ENCODE measurements at regions not wholly inside any gene's neighbourhood (a gene's known extent, or its start where the extent isn't known, plus 50 kb on each side); places are given as distances from the start of the nearest gene placed in this dataset.

GRCh38 chr1:88163187-88163586 lies 520.9 kb upstream of the PKN2 start:
- H3K4me3 Mint-ChIP-seq, result no peak overlapping the region
- Histone ChIP-seq H3K36me3 (ENCODE audit: insufficient read depth, low read length) (no peaks in the 10 kb centered on the region), H3K4me3 (ENCODE audit: low read length in 2 of 2) (no peak overlapping the region), H3K27ac (ENCODE audit: low read depth, low read length) (no peak overlapping the region), H3K27me3 (ENCODE audit: insufficient read depth, low read length) (no peaks in the 10 kb centered on the region), H3K9me3 (ENCODE audit: control insufficient read depth in 1 of 2, low read length in 2 of 2) (no peaks in the 10 kb centered on the region), H3K4me1 (ENCODE audit: insufficient read depth, low read length) (no peaks in the 10 kb centered on the region)
- H3K9me3 Mint-ChIP-seq, result no peaks in the 10 kb centered on the region
- no peak for DNase-seq
- peaks cover 2 to 3% of the 10 kb centered on the region in 2 donors for H3K27me3 Mint-ChIP-seq
- POLR2A ChIA-PET (ENCODE audit: partially characterized antibody), result no interaction called here
- CTCF ChIA-PET (ENCODE audit: partially characterized antibody), result no interaction called here
- H3K27ac Mint-ChIP-seq, result peak overlapping the region in 1 of 7 donors; percentile 2
- H3K4me1 Mint-ChIP-seq, result no peaks in the 10 kb centered on the region
- intact Hi-C loops (cut with micrococcal nuclease), result no loop called here
- no peaks in the 10 kb centered on the region for H3K36me3 Mint-ChIP-seq

- CTCF ChIA-PET (ENCODE audit: partially characterized antibody), result interaction anchor here (1.2 kb wide), 1 partner anchor 16 kb away, joined by 3 read pairs; no protein-coding TSS in a partner anchor
- POLR2A ChIA-PET (ENCODE audit: partially characterized antibody), result no interaction called here
- DNase-seq, result no peak
- Histone ChIP-seq H3K4me1 (ENCODE audit: insufficient read depth, low read length) (no peaks in the 10 kb centered on the region), H3K27me3 (ENCODE audit: insufficient read depth, low read length) (no peaks in the 10 kb centered on the region), H3K9me3 (ENCODE audit: control insufficient read depth in 1 of 2, low read length in 2 of 2) (no peaks in the 10 kb centered on the region), H3K36me3 (ENCODE audit: insufficient read depth, low read length) (no peaks in the 10 kb centered on the region), H3K27ac (ENCODE audit: low read depth, low read length) (no peak overlapping the region), H3K4me3 (ENCODE audit: low read length in 2 of 2) (no peak overlapping the region)
- Mint-ChIP-seq H3K4me3 (no peak overlapping the region), H3K4me1 (no peaks in the 10 kb centered on the region), H3K27me3 (peaks cover 3 to 5% of the 10 kb centered on the region in 2 donors), H3K27ac (no peak overlapping the region), H3K9me3 (no peaks in the 10 kb centered on the region), H3K36me3 (no peaks in the 10 kb centered on the region)
- intact Hi-C loops (cut with micrococcal nuclease), result no loop called here
These were observed 515.9 kb upstream of the PKN2 start for GRCh38 chr1:88168126-88168525.

- Histone ChIP-seq H3K27me3 (ENCODE audit: insufficient read depth, low read length) (no peaks in the 10 kb centered on the region), H3K27ac (ENCODE audit: low read depth, low read length) (no peak overlapping the region), H3K9me3 (ENCODE audit: control insufficient read depth in 1 of 2, low read length in 2 of 2) (no peaks in the 10 kb centered on the region), H3K4me3 (ENCODE audit: low read length in 2 of 2) (no peak overlapping the region), H3K36me3 (ENCODE audit: insufficient read depth, low read length) (no peaks in the 10 kb centered on the region), H3K4me1 (ENCODE audit: insufficient read depth, low read length) (no peaks in the 10 kb centered on the region)
- ChIA-PET CTCF (ENCODE audit: partially characterized antibody) (interaction anchor here (1.3 kb wide), 1 partner anchor 10 kb away, joined by 3 read pairs; no protein-coding TSS in a partner anchor), POLR2A (ENCODE audit: partially characterized antibody) (no interaction called here)
- H3K36me3 Mint-ChIP-seq, result no peaks in the 10 kb centered on the region
- peaks cover 0 to 4% of the 10 kb centered on the region in 2 donors for H3K27me3 Mint-ChIP-seq
- no peak overlapping the region for H3K4me3 Mint-ChIP-seq
- no peaks in the 10 kb centered on the region for H3K4me1 Mint-ChIP-seq
- intact Hi-C loops (cut with micrococcal nuclease), result no loop called here
- DNase-seq, result no peak
- H3K27ac Mint-ChIP-seq, result no peak overlapping the region
- H3K9me3 Mint-ChIP-seq, result no peaks in the 10 kb centered on the region
These were observed 514.9 kb upstream of the PKN2 start for GRCh38 chr1:88169139-88169538.

GRCh38 chr1:88169939-88170338 lies 514.1 kb upstream of the PKN2 start:
- Histone ChIP-seq H3K36me3 (ENCODE audit: insufficient read depth, low read length) (no peaks in the 10 kb centered on the region), H3K4me3 (ENCODE audit: low read length in 2 of 2) (no peak overlapping the region), H3K27me3 (ENCODE audit: insufficient read depth, low read length) (no peaks in the 10 kb centered on the region), H3K27ac (ENCODE audit: low read depth, low read length) (no peak overlapping the region), H3K4me1 (ENCODE audit: insufficient read depth, low read length) (no peaks in the 10 kb centered on the region), H3K9me3 (ENCODE audit: control insufficient read depth in 1 of 2, low read length in 2 of 2) (no peaks in the 10 kb centered on the region)
- POLR2A ChIA-PET (ENCODE audit: partially characterized antibody), result no interaction called here
- peaks cover 0 to 4% of the 10 kb centered on the region in 2 donors for H3K27me3 Mint-ChIP-seq
- CTCF ChIA-PET (ENCODE audit: partially characterized antibody), result interaction anchor here (1.3 kb wide), 1 partner anchor 10 kb away, joined by 3 read pairs; no protein-coding TSS in a partner anchor
- DNase-seq, result no peak
- H3K4me3 Mint-ChIP-seq, result no peak overlapping the region
- intact Hi-C loops (cut with micrococcal nuclease), result no loop called here
- H3K9me3 Mint-ChIP-seq, result no peaks in the 10 kb centered on the region
- H3K27ac Mint-ChIP-seq, result no peak overlapping the region
- H3K4me1 Mint-ChIP-seq, result no peaks in the 10 kb centered on the region
- H3K36me3 Mint-ChIP-seq, result no peaks in the 10 kb centered on the region

- no peak overlapping the region for H3K4me3 Mint-ChIP-seq
- DNase-seq, result no peak
- no peaks in the 10 kb centered on the region for H3K4me1 Mint-ChIP-seq
- Histone ChIP-seq H3K27me3 (ENCODE audit: insufficient read depth, low read length) (no peaks in the 10 kb centered on the region), H3K4me3 (ENCODE audit: low read length in 2 of 2) (no peak overlapping the region), H3K27ac (ENCODE audit: low read depth, low read length) (no peak overlapping the region), H3K36me3 (ENCODE audit: insufficient read depth, low read length) (no peaks in the 10 kb centered on the region), H3K9me3 (ENCODE audit: control insufficient read depth in 1 of 2, low read length in 2 of 2) (no peaks in the 10 kb centered on the region), H3K4me1 (ENCODE audit: insufficient read depth, low read length) (no peaks in the 10 kb centered on the region)
- intact Hi-C loops (cut with micrococcal nuclease), result no loop called here
- ChIA-PET CTCF (ENCODE audit: partially characterized antibody) (no interaction called here), POLR2A (ENCODE audit: partially characterized antibody) (no interaction called here)
- H3K9me3 Mint-ChIP-seq, result no peaks in the 10 kb centered on the region
- H3K36me3 Mint-ChIP-seq, result no peaks in the 10 kb centered on the region
- no peak overlapping the region for H3K27ac Mint-ChIP-seq
- H3K27me3 Mint-ChIP-seq, result peaks cover 4% of the 10 kb centered on the region in 2 donors
These were observed 508.9 kb upstream of the PKN2 start for GRCh38 chr1:88175120-88175630.

- Mint-ChIP-seq H3K9me3 (no peaks in the 10 kb centered on the region), H3K4me1 (peaks cover 0 to 4% (median 2%) of the 10 kb centered on the region in 4 donors), H3K27me3 (peaks cover 4% of the 10 kb centered on the region in 2 donors), H3K36me3 (no peaks in the 10 kb centered on the region), H3K4me3 (no peak overlapping the region), H3K27ac (no peak overlapping the region)
- H3K4me3 ChIP-seq (ENCODE audit: low read length in 2 of 2), result no peak overlapping the region
- DNase-seq, result no peak
- H3K36me3 ChIP-seq (ENCODE audit: insufficient read depth, low read length), result no peaks in the 10 kb centered on the region
- ChIA-PET POLR2A (ENCODE audit: partially characterized antibody) (no interaction called here), CTCF (ENCODE audit: partially characterized antibody) (no interaction called here)
- H3K27ac ChIP-seq (ENCODE audit: low read depth, low read length), result no peak overlapping the region
- no peaks in the 10 kb centered on the region for H3K4me1 ChIP-seq (ENCODE audit: insufficient read depth, low read length)
- no peaks in the 10 kb centered on the region for H3K27me3 ChIP-seq (ENCODE audit: insufficient read depth, low read length)
- intact Hi-C loops (cut with micrococcal nuclease), result no loop called here
- H3K9me3 ChIP-seq (ENCODE audit: control insufficient read depth in 1 of 2, low read length in 2 of 2), result no peaks in the 10 kb centered on the region
These were observed 508.3 kb upstream of the PKN2 start for GRCh38 chr1:88175631-88176226.

GRCh38 chr1:88179943-88180342 lies 504.1 kb upstream of the PKN2 start:
- no peak overlapping the region for H3K27ac ChIP-seq (ENCODE audit: low read depth, low read length)

More at GRCh38 chr1:88179943-88180342, 504.1 kb upstream of the PKN2 start:
- Histone ChIP-seq H3K36me3 (ENCODE audit: insufficient read depth, low read length) (no peaks in the 10 kb centered on the region), H3K4me3 (ENCODE audit: low read length in 2 of 2) (no peak overlapping the region), H3K27me3 (ENCODE audit: insufficient read depth, low read length) (no peaks in the 10 kb centered on the region), H3K9me3 (ENCODE audit: control insufficient read depth in 1 of 2, low read length in 2 of 2) (no peaks in the 10 kb centered on the region), H3K4me1 (ENCODE audit: insufficient read depth, low read length) (no peaks in the 10 kb centered on the region)
- intact Hi-C loops (cut with micrococcal nuclease), result no loop called here
- CTCF ChIA-PET (ENCODE audit: partially characterized antibody), result interaction anchor here (0.9 to 2.4 kb wide), 5 partner anchors 11 to 414 kb away, joined by 3 to 10 read pairs (median 6); no protein-coding TSS in a partner anchor
- H3K36me3 Mint-ChIP-seq, result no peaks in the 10 kb centered on the region
- DNase-seq, result no peak
- no peak overlapping the region for H3K27ac Mint-ChIP-seq
- peaks cover 3 to 7% of the 10 kb centered on the region in 2 donors for H3K27me3 Mint-ChIP-seq
- POLR2A ChIA-PET (ENCODE audit: partially characterized antibody), result no interaction called here
- peaks cover 0 to 5% (median 2%) of the 10 kb centered on the region in 4 donors for H3K4me1 Mint-ChIP-seq
- H3K9me3 Mint-ChIP-seq, result no peaks in the 10 kb centered on the region
- H3K4me3 Mint-ChIP-seq, result no peak overlapping the region

Data from CD4-positive, alpha-beta memory T cell (primary cell).